ENCODE measurements at regions not wholly inside any gene's neighbourhood (a gene's known extent, or its start where the extent isn't known, plus 50 kb on each side); places are given as distances from the start of the nearest gene placed in this dataset.

- no peak for DNase-seq (ENCODE audit: low read depth)
- Histone ChIP-seq H3K4me1 (ENCODE audit: control insufficient read depth, insufficient read depth, low read length) (no peaks in the 10 kb centered on the region), H3K36me3 (ENCODE audit: control insufficient read depth, insufficient read depth, low read length, severe bottlenecking) (no peaks in the 10 kb centered on the region), H3K9ac (ENCODE audit: low read length) (no peak overlapping the region), H3K9me3 (ENCODE audit: control insufficient read depth, low read length) (no peaks in the 10 kb centered on the region), H3K27me3 (replicated peaks; ENCODE audit: control insufficient read depth, insufficient read depth, low read length) (no peaks in the 10 kb centered on the region), H3K4me3 (ENCODE audit: low read length) (no peak overlapping the region)
Observed at GRCh38 chr4:163868445-163868844, 374.0 kb downstream of the TMA16 start.

GRCh38 chr4:163871078-163871477 lies 376.6 kb downstream of the TMA16 start:
- DNase-seq (ENCODE audit: low read depth) = no peak
- Histone ChIP-seq H3K27me3 (replicated peaks; ENCODE audit: control insufficient read depth, insufficient read depth, low read length) (no peaks in the 10 kb centered on the region), H3K4me1 (ENCODE audit: control insufficient read depth, insufficient read depth, low read length) (no peaks in the 10 kb centered on the region), H3K4me3 (ENCODE audit: low read length) (no peak overlapping the region), H3K36me3 (ENCODE audit: control insufficient read depth, insufficient read depth, low read length, severe bottlenecking) (no peaks in the 10 kb centered on the region), H3K9me3 (ENCODE audit: control insufficient read depth, low read length) (no peaks in the 10 kb centered on the region), H3K9ac (ENCODE audit: low read length) (no peak overlapping the region)

- H3K9ac ChIP-seq (ENCODE audit: low read length) = no peak overlapping the region
- no peaks in the 10 kb centered on the region for H3K9me3 ChIP-seq (ENCODE audit: control insufficient read depth, low read length)
- H3K4me1 ChIP-seq (ENCODE audit: control insufficient read depth, insufficient read depth, low read length) = peaks cover 9% of the 10 kb centered on the region
- no peaks in the 10 kb centered on the region for H3K27me3 ChIP-seq (replicated peaks; ENCODE audit: control insufficient read depth, insufficient read depth, low read length)
- DNase-seq (ENCODE audit: low read depth) = no peak
- no peaks in the 10 kb centered on the region for H3K36me3 ChIP-seq (ENCODE audit: control insufficient read depth, insufficient read depth, low read length, severe bottlenecking)
- no peak overlapping the region for H3K4me3 ChIP-seq (ENCODE audit: low read length)
Observed at GRCh38 chr4:163875327-163875726, 380.8 kb downstream of the TMA16 start.

GRCh38 chr4:163878336-163879121 lies 384.0 kb downstream of the TMA16 start:
- Histone ChIP-seq H3K4me1 (ENCODE audit: control insufficient read depth, insufficient read depth, low read length) (peaks cover 9% of the 10 kb centered on the region), H3K9ac (ENCODE audit: low read length) (peak overlapping the region; percentile 48), H3K27me3 (replicated peaks; ENCODE audit: control insufficient read depth, insufficient read depth, low read length) (no peaks in the 10 kb centered on the region), H3K36me3 (ENCODE audit: control insufficient read depth, insufficient read depth, low read length, severe bottlenecking) (no peaks in the 10 kb centered on the region), H3K9me3 (ENCODE audit: control insufficient read depth, low read length) (no peaks in the 10 kb centered on the region), H3K4me3 (ENCODE audit: low read length) (no peak overlapping the region)
- no peak for DNase-seq (ENCODE audit: low read depth)

- H3K9me3 ChIP-seq (ENCODE audit: control insufficient read depth, low read length) = no peaks in the 10 kb centered on the region
Observed at GRCh38 chr4:163892417-163892816, 397.9 kb downstream of the TMA16 start.

GRCh38 chr4:163895378-163896005 lies 401.0 kb downstream of the TMA16 start:
- H3K4me1 ChIP-seq (ENCODE audit: control insufficient read depth, insufficient read depth, low read length) = no peaks in the 10 kb centered on the region
- no peaks in the 10 kb centered on the region for H3K9me3 ChIP-seq (ENCODE audit: control insufficient read depth, low read length)
- no peak overlapping the region for H3K9ac ChIP-seq (ENCODE audit: low read length)
- no peaks in the 10 kb centered on the region for H3K36me3 ChIP-seq (ENCODE audit: control insufficient read depth, insufficient read depth, low read length, severe bottlenecking)
- no peak for DNase-seq (ENCODE audit: low read depth)
- no peaks in the 10 kb centered on the region for H3K27me3 ChIP-seq (replicated peaks; ENCODE audit: control insufficient read depth, insufficient read depth, low read length)
- H3K4me3 ChIP-seq (ENCODE audit: low read length) = no peak overlapping the region

More at GRCh38 chr4:163892417-163892816, 397.9 kb downstream of the TMA16 start:
- H3K9ac ChIP-seq (ENCODE audit: low read length) = no peak overlapping the region
- H3K4me1 ChIP-seq (ENCODE audit: control insufficient read depth, insufficient read depth, low read length) = no peaks in the 10 kb centered on the region
- no peaks in the 10 kb centered on the region for H3K36me3 ChIP-seq (ENCODE audit: control insufficient read depth, insufficient read depth, low read length, severe bottlenecking)
- DNase-seq (ENCODE audit: low read depth) = no peak
- no peak overlapping the region for H3K4me3 ChIP-seq (ENCODE audit: low read length)
- H3K27me3 ChIP-seq (replicated peaks; ENCODE audit: control insufficient read depth, insufficient read depth, low read length) = no peaks in the 10 kb centered on the region

- H3K9ac ChIP-seq (ENCODE audit: low read length) = no peak overlapping the region
- no peaks in the 10 kb centered on the region for H3K4me1 ChIP-seq (ENCODE audit: control insufficient read depth, insufficient read depth, low read length)
- H3K9me3 ChIP-seq (ENCODE audit: control insufficient read depth, low read length) = no peaks in the 10 kb centered on the region
- no peaks in the 10 kb centered on the region for H3K27me3 ChIP-seq (replicated peaks; ENCODE audit: control insufficient read depth, insufficient read depth, low read length)
- H3K4me3 ChIP-seq (ENCODE audit: low read length) = no peak overlapping the region
- no peak for DNase-seq (ENCODE audit: low read depth)
- H3K36me3 ChIP-seq (ENCODE audit: control insufficient read depth, insufficient read depth, low read length, severe bottlenecking) = no peaks in the 10 kb centered on the region
Observed at GRCh38 chr4:163901319-163901718, 406.8 kb downstream of the TMA16 start.

- DNase-seq (ENCODE audit: low read depth) = no peak
- no peaks in the 10 kb centered on the region for H3K27me3 ChIP-seq (replicated peaks; ENCODE audit: control insufficient read depth, insufficient read depth, low read length)
- no peak overlapping the region for H3K9ac ChIP-seq (ENCODE audit: low read length)
- no peaks in the 10 kb centered on the region for H3K4me1 ChIP-seq (ENCODE audit: control insufficient read depth, insufficient read depth, low read length)
- H3K4me3 ChIP-seq (ENCODE audit: low read length) = no peak overlapping the region
- H3K36me3 ChIP-seq (ENCODE audit: control insufficient read depth, insufficient read depth, low read length, severe bottlenecking) = no peaks in the 10 kb centered on the region
- no peaks in the 10 kb centered on the region for H3K9me3 ChIP-seq (ENCODE audit: control insufficient read depth, low read length)
Observed at GRCh38 chr4:163902417-163902816, 407.9 kb downstream of the TMA16 start.

GRCh38 chr4:163911891-163912290 lies 417.4 kb downstream of the TMA16 start:
- DNase-seq (ENCODE audit: low read depth) = no peak
- Histone ChIP-seq H3K27me3 (replicated peaks; ENCODE audit: control insufficient read depth, insufficient read depth, low read length) (no peaks in the 10 kb centered on the region), H3K4me3 (ENCODE audit: low read length) (no peak overlapping the region), H3K36me3 (ENCODE audit: control insufficient read depth, insufficient read depth, low read length, severe bottlenecking) (no peaks in the 10 kb centered on the region), H3K9ac (ENCODE audit: low read length) (no peak overlapping the region), H3K9me3 (ENCODE audit: control insufficient read depth, low read length) (no peaks in the 10 kb centered on the region), H3K4me1 (ENCODE audit: control insufficient read depth, insufficient read depth, low read length) (no peaks in the 10 kb centered on the region)

GRCh38 chr4:163913571-163913970 lies 419.1 kb downstream of the TMA16 start:
- H3K9me3 ChIP-seq (ENCODE audit: control insufficient read depth, low read length) = no peaks in the 10 kb centered on the region
- H3K9ac ChIP-seq (ENCODE audit: low read length) = no peak overlapping the region
- H3K36me3 ChIP-seq (ENCODE audit: control insufficient read depth, insufficient read depth, low read length, severe bottlenecking) = no peaks in the 10 kb centered on the region
- H3K4me1 ChIP-seq (ENCODE audit: control insufficient read depth, insufficient read depth, low read length) = no peaks in the 10 kb centered on the region
- no peaks in the 10 kb centered on the region for H3K27me3 ChIP-seq (replicated peaks; ENCODE audit: control insufficient read depth, insufficient read depth, low read length)
- no peak for DNase-seq (ENCODE audit: low read depth)
- no peak overlapping the region for H3K4me3 ChIP-seq (ENCODE audit: low read length)

GRCh38 chr4:163915896-163916295 lies 421.4 kb downstream of the TMA16 start:
- H3K4me3 ChIP-seq (ENCODE audit: low read length) = no peak overlapping the region
- no peak for DNase-seq (ENCODE audit: low read depth)
- H3K9me3 ChIP-seq (ENCODE audit: control insufficient read depth, low read length) = no peaks in the 10 kb centered on the region
- no peak overlapping the region for H3K9ac ChIP-seq (ENCODE audit: low read length)
- H3K4me1 ChIP-seq (ENCODE audit: control insufficient read depth, insufficient read depth, low read length) = no peaks in the 10 kb centered on the region
- no peaks in the 10 kb centered on the region for H3K36me3 ChIP-seq (ENCODE audit: control insufficient read depth, insufficient read depth, low read length, severe bottlenecking)
- H3K27me3 ChIP-seq (replicated peaks; ENCODE audit: control insufficient read depth, insufficient read depth, low read length) = no peaks in the 10 kb centered on the region

Measured in adipocyte (in vitro differentiated cells).